Peyer's patch (tissue), 4 donors: ENCODE measurements at regions not wholly inside any gene's neighbourhood (a gene's known extent, or its start where the extent isn't known, plus 50 kb on each side); places are given as distances from the start of the nearest gene placed in this dataset.

Source experiments
- CTCF ChIP-seq, 6 experiments: fragments of 450-650 bp in 4 of 6; fragments of 200-600 bp in 2 of 6; sonication (generic) in 1 of 6; IDR thresholded peaks; one replicate each; pipeline ENCODE4 v1.5.1; 2017 to 2019; ENCODE audit warnings: antibody characterized with exemption in 6 of 6, mild to moderate bottlenecking in 3 of 6, moderate library complexity in 1 of 6
- POLR2A ChIP-seq, 2 donors: fragments of 450-650 bp; IDR thresholded peaks; one replicate each; pipeline ENCODE4 v1.5.1; 2017; ENCODE audit warnings: antibody characterized with exemption in 2 of 2, mild to moderate bottlenecking in 2 of 2, moderate library complexity in 2 of 2

GRCh38 chrX:43510209-43510608 is 145.9 kb upstream of the MAOA start:
- TF ChIP-seq POLR2A (IDR thresholded peaks at IDR 0.05) (no peak), CTCF (IDR thresholded peaks at IDR 0.05) (no peak)
